ENCODE measurements at regions not wholly inside any gene's neighbourhood (a gene's known extent, or its start where the extent isn't known, plus 50 kb on each side); places are given as distances from the start of the nearest gene placed in this dataset.

- peak; percentile 15 for DNase-seq (ENCODE audit: insufficient read length, low spot score, missing footprints)
- no peaks in the 10 kb centered on the region for H3K4me1 ChIP-seq (ENCODE audit: insufficient read depth, low read length)
- H3K27ac ChIP-seq (ENCODE audit: low read depth, low read length): no peak overlapping the region
- no peaks in the 10 kb centered on the region for H3K36me3 ChIP-seq (ENCODE audit: insufficient read depth, low read length)
- no peaks in the 10 kb centered on the region for H3K79me2 ChIP-seq (ENCODE audit: insufficient read depth, low read length)
- TF ChIP-seq CTCF (IDR thresholded peaks at IDR 0.05; ENCODE audit: extremely low read depth, low read depth, low read length): no peak
- no peak overlapping the region for H3K4me2 ChIP-seq (ENCODE audit: insufficient read depth, low read length)
- no peaks in the 10 kb centered on the region for H3K27me3 ChIP-seq (ENCODE audit: insufficient read depth, low read length)
- no peak overlapping the region for H3K4me3 ChIP-seq (ENCODE audit: insufficient read depth, low read length)
- H2AFZ ChIP-seq (ENCODE audit: low read length): no peak overlapping the region
- H4K20me1 ChIP-seq (ENCODE audit: insufficient read depth, low read length): no peaks in the 10 kb centered on the region
- no peaks in the 10 kb centered on the region for H3K9me3 ChIP-seq (ENCODE audit: low read depth, low read length)
Measured at GRCh38 chr18:34611904-34612303, 98.2 kb upstream of the DTNA start.

GRCh38 chr18:34620258-34620861, 89.7 kb upstream of the DTNA start:
- Histone ChIP-seq H3K27ac (ENCODE audit: low read depth, low read length) (no peak overlapping the region), H3K4me3 (ENCODE audit: insufficient read depth, low read length) (no peak overlapping the region), H4K20me1 (ENCODE audit: insufficient read depth, low read length) (no peaks in the 10 kb centered on the region), H3K36me3 (ENCODE audit: insufficient read depth, low read length) (no peaks in the 10 kb centered on the region), H2AFZ (ENCODE audit: low read length) (no peak overlapping the region), H3K9me3 (ENCODE audit: low read depth, low read length) (no peaks in the 10 kb centered on the region), H3K79me2 (ENCODE audit: insufficient read depth, low read length) (no peaks in the 10 kb centered on the region), H3K27me3 (ENCODE audit: insufficient read depth, low read length) (no peaks in the 10 kb centered on the region), H3K4me1 (ENCODE audit: insufficient read depth, low read length) (no peaks in the 10 kb centered on the region), H3K4me2 (ENCODE audit: insufficient read depth, low read length) (no peak overlapping the region)
- no peak for TF ChIP-seq CTCF (IDR thresholded peaks at IDR 0.05; ENCODE audit: extremely low read depth, low read depth, low read length)
- no peak for DNase-seq (ENCODE audit: insufficient read length, low spot score, missing footprints)

- no peak overlapping the region for H3K4me3 ChIP-seq (ENCODE audit: insufficient read depth, low read length)
- H3K27me3 ChIP-seq (ENCODE audit: insufficient read depth, low read length): no peaks in the 10 kb centered on the region
- H3K79me2 ChIP-seq (ENCODE audit: insufficient read depth, low read length): no peaks in the 10 kb centered on the region
- H3K4me2 ChIP-seq (ENCODE audit: insufficient read depth, low read length): no peak overlapping the region
- no peaks in the 10 kb centered on the region for H3K36me3 ChIP-seq (ENCODE audit: insufficient read depth, low read length)
- H3K27ac ChIP-seq (ENCODE audit: low read depth, low read length): no peak overlapping the region
- no peaks in the 10 kb centered on the region for H3K9me3 ChIP-seq (ENCODE audit: low read depth, low read length)
- DNase-seq (ENCODE audit: insufficient read length, low spot score, missing footprints): no peak
- TF ChIP-seq CTCF (IDR thresholded peaks at IDR 0.05; ENCODE audit: extremely low read depth, low read depth, low read length): no peak
- H4K20me1 ChIP-seq (ENCODE audit: insufficient read depth, low read length): no peaks in the 10 kb centered on the region
- no peak overlapping the region for H2AFZ ChIP-seq (ENCODE audit: low read length)
- no peaks in the 10 kb centered on the region for H3K4me1 ChIP-seq (ENCODE audit: insufficient read depth, low read length)
Measured at GRCh38 chr18:34623557-34623956, 86.5 kb upstream of the DTNA start.

- TF ChIP-seq CTCF (IDR thresholded peaks at IDR 0.05; ENCODE audit: extremely low read depth, low read depth, low read length): no peak
- H3K4me1 ChIP-seq (ENCODE audit: insufficient read depth, low read length): no peaks in the 10 kb centered on the region
- H3K27ac ChIP-seq (ENCODE audit: low read depth, low read length): no peak overlapping the region
- no peak for DNase-seq (ENCODE audit: insufficient read length, low spot score, missing footprints)
- no peaks in the 10 kb centered on the region for H4K20me1 ChIP-seq (ENCODE audit: insufficient read depth, low read length)
- no peak overlapping the region for H3K4me2 ChIP-seq (ENCODE audit: insufficient read depth, low read length)
- H3K4me3 ChIP-seq (ENCODE audit: insufficient read depth, low read length): no peak overlapping the region
- no peaks in the 10 kb centered on the region for H3K27me3 ChIP-seq (ENCODE audit: insufficient read depth, low read length)
- no peaks in the 10 kb centered on the region for H3K36me3 ChIP-seq (ENCODE audit: insufficient read depth, low read length)
- no peak overlapping the region for H2AFZ ChIP-seq (ENCODE audit: low read length)
- H3K9me3 ChIP-seq (ENCODE audit: low read depth, low read length): no peaks in the 10 kb centered on the region
- no peaks in the 10 kb centered on the region for H3K79me2 ChIP-seq (ENCODE audit: insufficient read depth, low read length)
Measured at GRCh38 chr18:34624551-34624950, 85.5 kb upstream of the DTNA start.

Data from osteoblast (primary cell).